Adrenal gland (tissue), 5 donors: ENCODE measurements at regions not wholly inside any gene's neighbourhood (a gene's known extent, or its start where the extent isn't known, plus 50 kb on each side); places are given as distances from the start of the nearest gene placed in this dataset.

Experiments used
- CTCF ChIP-seq, 6 experiments: fragments of 450-650 bp in 4 of 6; fragments of 200-600 bp in 2 of 6; sonication (generic) in 1 of 6; IDR thresholded peaks; 1 replicate in 5 of 6; 2 replicates in 1 of 6; pipeline versions ENCODE4 v1.5.1 to v1.8.0; 2016 to 2021; ENCODE audit warnings: antibody characterized with exemption in 6 of 6, mild to moderate bottlenecking in 2 of 6, moderate library complexity in 1 of 6
- POLR2A ChIP-seq, 2 donors: fragments of 450-650 bp; IDR thresholded peaks; one replicate each; pipeline ENCODE4 v1.6.1; 2017; ENCODE audit warnings: antibody characterized with exemption in 2 of 2, mild to moderate bottlenecking in 2 of 2, moderate library complexity in 1 of 2
- donor health status: DM: no; HTN: no; CAD: no.

GRCh38 chr14:26209699-26210098 is 388.1 kb downstream of the NOVA1 start:
- TF ChIP-seq CTCF (IDR thresholded peaks at IDR 0.05) (no peak), POLR2A (IDR thresholded peaks at IDR 0.05) (no peak)
